ENCODE measurements at regions not wholly inside any gene's neighbourhood (a gene's known extent, or its start where the extent isn't known, plus 50 kb on each side); places are given as distances from the start of the nearest gene placed in this dataset.

GRCh38 chr12:123065676-123066383 is 85.1 kb downstream of the PITPNM2 start:
- H3K9me3 Mint-ChIP-seq (ENCODE audit: unreplicated experiment): no peaks in the 10 kb centered on the region
- H3K4me3 Mint-ChIP-seq (ENCODE audit: unreplicated experiment): peak overlapping the region; percentile 49
- DNase-seq (ENCODE audit: low spot score): no peak
- H3K36me3 Mint-ChIP-seq (ENCODE audit: low read depth, unreplicated experiment): peaks cover 8% of the 10 kb centered on the region
- no peak overlapping the region for H3K27ac Mint-ChIP-seq (ENCODE audit: unreplicated experiment)
- TF ChIP-seq CTCF (IDR thresholded peaks at IDR 0.05; ENCODE audit: unreplicated experiment): no peak
- peaks cover 11% of the 10 kb centered on the region for H3K4me1 Mint-ChIP-seq (ENCODE audit: unreplicated experiment)
- H3K27me3 Mint-ChIP-seq (ENCODE audit: unreplicated experiment): peaks cover 2% of the 10 kb centered on the region

- no peak overlapping the region for H3K4me3 Mint-ChIP-seq (ENCODE audit: unreplicated experiment)
Observed at GRCh38 chr12:123064885-123065619, 84.6 kb downstream of the ARL6IP4 start.

GRCh38 chr12:123064366-123064765 is 83.9 kb downstream of the ARL6IP4 start:
- no peak for TF ChIP-seq CTCF (IDR thresholded peaks at IDR 0.05; ENCODE audit: unreplicated experiment)
- Mint-ChIP-seq H3K9me3 (ENCODE audit: unreplicated experiment) (no peaks in the 10 kb centered on the region), H3K27me3 (ENCODE audit: unreplicated experiment) (no peaks in the 10 kb centered on the region), H3K4me1 (ENCODE audit: unreplicated experiment) (peaks cover 16% of the 10 kb centered on the region), H3K27ac (ENCODE audit: unreplicated experiment) (no peak overlapping the region), H3K36me3 (ENCODE audit: low read depth, unreplicated experiment) (peaks cover 8% of the 10 kb centered on the region), H3K4me3 (ENCODE audit: unreplicated experiment) (no peak overlapping the region)
- DNase-seq (ENCODE audit: low spot score): no peak

More at GRCh38 chr12:123064885-123065619, 84.6 kb downstream of the ARL6IP4 start:
- H3K27me3 Mint-ChIP-seq (ENCODE audit: unreplicated experiment): peaks cover 2% of the 10 kb centered on the region
- peaks cover 16% of the 10 kb centered on the region for H3K4me1 Mint-ChIP-seq (ENCODE audit: unreplicated experiment)
- peaks cover 8% of the 10 kb centered on the region for H3K36me3 Mint-ChIP-seq (ENCODE audit: low read depth, unreplicated experiment)
- no peaks in the 10 kb centered on the region for H3K9me3 Mint-ChIP-seq (ENCODE audit: unreplicated experiment)
- DNase-seq (ENCODE audit: low spot score): no peak
- H3K27ac Mint-ChIP-seq (ENCODE audit: unreplicated experiment): no peak overlapping the region
- TF ChIP-seq CTCF (IDR thresholded peaks at IDR 0.05; ENCODE audit: unreplicated experiment): no peak

- H3K9me3 Mint-ChIP-seq (ENCODE audit: unreplicated experiment): no peaks in the 10 kb centered on the region
- no peak overlapping the region for H3K27ac Mint-ChIP-seq (ENCODE audit: unreplicated experiment)
- peak; percentile 63 for TF ChIP-seq CTCF (IDR thresholded peaks at IDR 0.05; ENCODE audit: unreplicated experiment)
- peaks cover 16% of the 10 kb centered on the region for H3K4me1 Mint-ChIP-seq (ENCODE audit: unreplicated experiment)
- H3K36me3 Mint-ChIP-seq (ENCODE audit: low read depth, unreplicated experiment): peaks cover 8% of the 10 kb centered on the region
- H3K4me3 Mint-ChIP-seq (ENCODE audit: unreplicated experiment): no peak overlapping the region
- peak; percentile 53 for DNase-seq (ENCODE audit: low spot score)
- H3K27me3 Mint-ChIP-seq (ENCODE audit: unreplicated experiment): no peaks in the 10 kb centered on the region
Observed at GRCh38 chr12:123063535-123063934, 83.1 kb downstream of the ARL6IP4 start.

Data from endothelial cell (in vitro differentiated cells).